Naive thymus-derived CD8-positive, alpha-beta T cell (primary cell): ENCODE measurements at regions not wholly inside any gene's neighbourhood (a gene's known extent, or its start where the extent isn't known, plus 50 kb on each side); places are given as distances from the start of the nearest gene placed in this dataset.
A peak's percentile ranks its signal among the peaks of the same experiment; 100 is the strongest.
"Not testable (repeated sequence)": the region's sequence is repeated elsewhere in the genome, so short reads cannot be mapped to it uniquely, and the experiment has no call there.

ENCODE experiments used
- ATAC-seq, 2 donors: fragments of 150-1000 bp; cut with Tn5 transposase in 1 of 2; sonication (Bioruptor Pico), chemical (Tn5 transposase) in 1 of 2; 1 replicate in 1 of 2; 2 replicates in 1 of 2; pipeline ENCODE4 v1.10.0; 2021; ENCODE audit warnings: mild to moderate bottlenecking in 2 of 2, moderate library complexity in 2 of 2
- POLR2A ChIA-PET: fragments of 350-600 bp; sonication (Branson Sonifier 250); formaldehyde crosslinking; loops from one replicate; lab custom pipeline; 2021; ENCODE audit warnings: antibody characterized with exemption; lab: Charles Lee
- DNase-seq, 10 donors: peaks; one replicate each; pipeline versions ENCODE4 v3.0.0 to v3.0.0-alpha.2; 2020 to 2022
- H3K27ac Mint-ChIP-seq, 10 donors: one replicate each; pipeline ENCODE4 v1.8.0; 2020 to 2022; ENCODE audit warnings: mild to moderate bottlenecking in 10 of 10, mixed read lengths in 10 of 10, moderate library complexity in 4 of 10, inconsistent platforms in 1 of 10
- H3K27me3 Mint-ChIP-seq, 5 donors: one replicate each; pipeline ENCODE4 v1.8.0; 2021 to 2022; ENCODE audit warnings: mixed read lengths in 5 of 5
- H3K36me3 Mint-ChIP-seq, 3 donors: one replicate each; pipeline ENCODE4 v1.8.0; 2020 to 2022; ENCODE audit warnings: mixed read lengths in 3 of 3, mild to moderate bottlenecking in 2 of 3, inconsistent platforms in 1 of 3
- H3K4me1 Mint-ChIP-seq, 4 donors: one replicate each; pipeline ENCODE4 v1.8.0; 2021 to 2022; ENCODE audit warnings: mixed read lengths in 4 of 4
- H3K4me3 Mint-ChIP-seq, 10 donors: one replicate each; pipeline ENCODE4 v1.8.0; 2020 to 2022; ENCODE audit warnings: mild to moderate bottlenecking in 10 of 10, mixed read lengths in 10 of 10, moderate library complexity in 6 of 10, inconsistent platforms in 1 of 10
- H3K9me3 Mint-ChIP-seq, 9 donors: one replicate each; pipeline ENCODE4 v1.8.0; 2020 to 2022; ENCODE audit warnings: mixed read lengths in 9 of 9, mild to moderate bottlenecking in 3 of 9, inconsistent platforms in 1 of 9, moderate library complexity in 1 of 9

DNA sequence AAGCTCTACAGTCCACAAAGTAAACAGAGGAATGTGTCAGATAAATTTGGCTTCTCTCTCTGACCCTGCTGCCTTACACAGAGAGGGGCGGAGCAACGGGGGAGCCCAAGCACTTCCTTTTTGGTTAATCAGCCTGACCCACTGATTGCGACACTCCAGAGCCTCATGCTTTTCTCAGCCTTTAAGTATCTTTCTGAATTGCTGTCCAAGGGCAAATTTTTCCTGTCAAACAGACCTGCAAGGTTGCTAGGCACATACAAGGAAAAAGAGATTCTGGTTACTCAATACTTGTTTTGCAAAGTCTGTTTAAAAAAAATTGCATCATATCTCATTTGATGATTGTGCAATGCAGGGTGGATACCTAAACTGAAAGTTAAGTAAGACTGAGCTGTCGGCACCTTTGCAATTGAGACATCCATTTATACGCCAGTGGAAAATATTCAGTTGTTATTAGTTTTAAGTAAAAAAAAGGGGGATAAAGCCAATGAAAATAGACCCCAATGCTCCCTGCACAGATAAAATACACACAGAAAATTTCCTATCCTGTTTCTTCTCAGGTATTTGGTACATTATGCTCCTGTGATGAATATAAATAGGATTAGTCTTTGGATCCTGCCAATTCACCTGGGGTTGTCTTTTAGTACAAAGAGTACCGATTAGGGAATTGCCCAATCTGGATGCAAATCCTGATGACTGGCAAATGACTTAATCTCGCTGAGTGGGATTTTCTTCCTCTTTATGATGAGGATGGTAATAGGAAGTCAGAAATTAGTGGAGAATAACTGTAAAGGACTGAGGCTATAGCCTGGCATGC, 260.2 kb upstream of the TRIB2 start:
- Mint-ChIP-seq H3K4me3 (peak overlapping the region; percentile 74 to 85 (median 84)), H3K27me3 (no peaks in the 10 kb centered on the region)
- POLR2A ChIA-PET, result interaction anchor here (0.7 kb wide), 1 partner anchor 260 kb away, joined by 3 read pairs; no protein-coding TSS in a partner anchor

DNA sequence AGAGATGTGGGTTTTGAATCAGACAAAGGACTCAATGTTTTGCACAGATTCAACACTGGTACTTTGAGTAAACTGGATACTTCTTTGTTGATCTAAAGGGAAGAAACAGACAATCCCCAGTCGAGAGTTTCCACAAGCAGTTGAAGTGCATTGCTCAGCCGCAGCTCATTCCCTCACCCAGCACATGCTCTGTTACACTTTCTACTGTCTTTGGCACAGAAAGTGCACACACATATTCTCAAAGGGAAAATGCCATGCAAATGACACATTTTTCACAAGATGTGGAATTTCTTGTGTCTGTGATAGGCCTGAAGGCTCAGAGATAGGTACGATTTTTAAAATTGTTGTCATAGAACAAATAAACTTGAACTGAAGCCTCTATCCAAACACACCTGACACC, 258.9 kb upstream of the TRIB2 start:
- Mint-ChIP-seq H3K4me1 (peaks cover 9 to 34% (median 20%) of the 10 kb centered on the region in 4 donors), H3K4me3 (peak overlapping the region in 1 of 10 donors; percentile 38), H3K27me3 (no peaks in the 10 kb centered on the region), H3K36me3 (no peaks in the 10 kb centered on the region), H3K9me3 (peaks cover 0 to 12% (median 0%) of the 10 kb centered on the region in 9 donors), H3K27ac (peak overlapping the region in 4 of 10 donors; percentile 36 to 97 (median 89))
- DNase-seq (no peak), ATAC-seq (no peak)
- POLR2A ChIA-PET, result no interaction called here

More for the DNA sequence above, 260.2 kb upstream of the TRIB2 start:
- DNase-seq (peak in 5 of 10 donors; percentile 42 to 67 (median 49)), ATAC-seq (peak; percentile 82 to 87)
- Mint-ChIP-seq H3K27ac (peak overlapping the region; percentile 85 to 97 (median 92)), H3K9me3 (peaks cover 0 to 8% (median 0%) of the 10 kb centered on the region in 9 donors), H3K4me1 (peaks cover 10 to 47% (median 32%) of the 10 kb centered on the region in 4 donors), H3K36me3 (no peaks in the 10 kb centered on the region)

DNA sequence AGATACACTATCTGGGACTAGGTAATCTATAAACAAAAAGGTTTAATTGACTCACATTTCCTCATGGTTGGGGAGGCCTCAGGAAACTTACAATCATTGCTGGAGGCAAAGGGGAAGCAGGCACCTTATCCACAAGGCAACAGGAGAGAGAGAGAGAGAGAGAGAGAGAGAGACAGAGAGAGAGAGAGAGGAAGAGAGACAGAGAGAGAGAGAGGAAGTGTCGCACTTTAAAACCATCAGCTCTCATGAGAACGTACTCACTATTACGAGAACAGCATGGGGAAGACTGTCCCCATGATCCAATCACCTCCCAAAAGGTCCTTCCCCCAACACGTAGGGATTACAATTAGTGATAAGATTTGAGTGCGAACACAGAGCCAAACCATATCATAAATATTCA, 253.5 kb upstream of the TRIB2 start:
- Mint-ChIP-seq H3K27me3 (no peaks in the 10 kb centered on the region), H3K4me3 (no peak overlapping the region), H3K27ac (peak overlapping the region in 1 of 10 donors; percentile 43), H3K9me3 (peaks cover 0 to 12% (median 0%) of the 10 kb centered on the region in 9 donors), H3K36me3 (no peaks in the 10 kb centered on the region), H3K4me1 (peaks cover 9 to 27% (median 13%) of the 10 kb centered on the region in 4 donors)
- POLR2A ChIA-PET, result no interaction called here
- no peak for DNase-seq
- no peak for ATAC-seq

DNA sequence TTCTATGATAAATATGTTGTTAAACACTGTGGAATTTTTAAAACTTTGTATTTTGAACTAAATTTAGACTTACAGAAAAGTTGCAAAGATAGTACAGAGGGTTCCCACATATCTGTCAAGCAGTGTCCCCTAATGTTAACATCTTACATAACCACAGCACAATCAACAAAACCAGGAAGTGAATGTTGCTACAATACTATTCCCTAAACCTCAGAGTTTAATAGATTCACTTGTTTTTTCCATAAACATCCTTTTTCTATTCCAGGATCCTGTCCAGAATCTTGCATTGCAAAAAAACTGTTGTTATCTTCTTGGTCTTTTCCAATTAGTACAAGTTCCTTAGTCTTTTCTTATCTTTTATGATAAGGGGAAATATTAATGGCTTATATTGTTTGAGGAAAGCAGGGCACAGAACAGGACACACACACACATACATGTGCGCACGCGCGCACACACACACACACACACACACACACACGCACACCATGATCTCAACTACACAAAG, 251.1 kb upstream of the TRIB2 start:
- Mint-ChIP-seq H3K36me3 (no peaks in the 10 kb centered on the region), H3K27ac (peak overlapping the region in 5 of 10 donors; percentile 6 to 83 (median 70)), H3K9me3 (peaks cover 0 to 12% (median under 1%) of the 10 kb centered on the region in 9 donors), H3K4me3 (no peak overlapping the region), H3K4me1 (peaks cover 9 to 27% (median 11%) of the 10 kb centered on the region in 4 donors), H3K27me3 (no peaks in the 10 kb centered on the region)
- DNase-seq (no peak), ATAC-seq (no peak)
- POLR2A ChIA-PET, result no interaction called here

DNA sequence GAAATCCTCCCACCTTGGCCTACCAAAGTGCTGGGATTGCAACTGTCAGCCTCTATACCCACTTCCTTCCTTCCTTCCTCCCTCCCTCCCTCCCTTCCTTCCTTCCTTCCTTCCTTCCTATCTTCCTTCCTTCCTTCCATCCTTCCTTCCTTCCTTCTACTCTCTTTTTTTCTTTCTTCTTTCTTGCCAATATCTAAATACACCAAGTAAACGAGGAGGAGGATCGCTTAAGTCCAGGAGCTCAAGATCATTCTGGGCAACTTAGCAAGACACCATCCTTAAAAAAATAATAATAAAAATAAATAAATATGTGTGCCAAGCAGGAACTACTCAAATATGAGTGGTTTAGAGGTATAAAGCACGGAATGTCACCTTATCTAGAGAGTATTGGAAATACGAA, 249.4 kb upstream of the TRIB2 start:
- DNase-seq, result no peak
- Mint-ChIP-seq H3K36me3 (peaks cover 0 to 2% (median 0%) of the 10 kb centered on the region in 3 donors), H3K27ac (peak overlapping the region in 2 of 10 donors; percentile 16 to 66), H3K27me3 (no peaks in the 10 kb centered on the region), H3K4me3 (no peak overlapping the region), H3K9me3 (peaks cover 0 to 12% (median 3%) of the 10 kb centered on the region in 9 donors), H3K4me1 (peaks cover 11 to 27% (median 11%) of the 10 kb centered on the region in 4 donors)
- POLR2A ChIA-PET, result interaction anchor here (0.7 kb wide), 1 partner anchor 234 kb away, joined by 3 read pairs; no protein-coding TSS in a partner anchor
- no peak for ATAC-seq

DNA sequence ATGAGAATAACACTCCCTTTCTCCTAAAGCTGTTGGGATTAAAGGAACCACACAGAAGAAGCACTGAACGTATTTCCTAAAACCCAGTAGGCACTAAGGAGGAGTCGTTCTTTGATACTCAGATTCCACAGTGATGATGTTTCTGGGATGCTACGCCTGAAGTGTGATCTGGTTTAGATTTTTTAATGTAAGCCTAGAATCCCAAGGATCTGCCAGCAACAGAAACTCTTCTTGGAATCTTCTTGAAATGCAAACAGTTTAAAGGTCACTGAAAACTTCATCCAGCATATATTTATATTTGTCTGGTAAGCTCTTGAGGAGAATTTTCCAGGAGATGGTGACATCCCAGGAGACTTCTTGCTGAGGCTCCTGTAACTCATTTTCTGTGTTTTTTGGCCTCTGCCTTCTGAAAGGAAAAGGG, 247.6 kb upstream of the TRIB2 start:
- POLR2A ChIA-PET, result no interaction called here
- H3K4me1 Mint-ChIP-seq, result peaks cover 9 to 21% (median 11%) of the 10 kb centered on the region in 4 donors
- DNase-seq (no peak), ATAC-seq (no peak)
- H3K36me3 Mint-ChIP-seq, result peaks cover 0 to 4% (median 4%) of the 10 kb centered on the region in 3 donors
- no peaks in the 10 kb centered on the region for H3K27me3 Mint-ChIP-seq
- peaks cover 0 to 22% (median 10%) of the 10 kb centered on the region in 9 donors for H3K9me3 Mint-ChIP-seq
- no peak overlapping the region for H3K4me3 Mint-ChIP-seq
- H3K27ac Mint-ChIP-seq, result no peak overlapping the region

DNA sequence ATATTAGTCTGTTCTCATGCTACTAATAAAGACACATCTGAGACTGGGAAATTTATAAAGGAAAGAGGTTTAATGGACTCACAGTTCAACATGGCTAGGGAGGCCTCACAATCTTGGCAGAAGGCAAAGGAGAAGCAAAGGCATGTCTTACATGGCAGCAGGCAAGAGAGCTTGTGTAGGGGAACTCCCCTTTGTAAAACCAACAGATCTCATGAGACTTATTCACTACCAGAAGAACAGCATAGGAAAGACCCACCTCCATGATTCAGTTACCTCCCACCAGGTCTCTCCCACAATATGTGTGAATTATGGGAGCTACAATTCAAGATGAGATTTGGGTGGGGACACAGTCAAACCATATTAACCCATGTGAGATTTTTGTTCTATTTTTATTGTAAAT, 244.5 kb upstream of the TRIB2 start:
- not testable (repeated sequence) for H3K4me1 Mint-ChIP-seq, ATAC-seq, H3K36me3 Mint-ChIP-seq, H3K4me3 Mint-ChIP-seq, H3K27me3 Mint-ChIP-seq, DNase-seq
- Mint-ChIP-seq H3K27ac (peak overlapping the region in 1 of 10 donors; percentile 9), H3K9me3 (peaks cover 0 to 25% (median 11%) of the 10 kb centered on the region in 9 donors)
- POLR2A ChIA-PET, result interaction anchor here (1.5 kb wide), 1 partner anchor 9 kb away, joined by 3 read pairs; no protein-coding TSS in a partner anchor

DNA sequence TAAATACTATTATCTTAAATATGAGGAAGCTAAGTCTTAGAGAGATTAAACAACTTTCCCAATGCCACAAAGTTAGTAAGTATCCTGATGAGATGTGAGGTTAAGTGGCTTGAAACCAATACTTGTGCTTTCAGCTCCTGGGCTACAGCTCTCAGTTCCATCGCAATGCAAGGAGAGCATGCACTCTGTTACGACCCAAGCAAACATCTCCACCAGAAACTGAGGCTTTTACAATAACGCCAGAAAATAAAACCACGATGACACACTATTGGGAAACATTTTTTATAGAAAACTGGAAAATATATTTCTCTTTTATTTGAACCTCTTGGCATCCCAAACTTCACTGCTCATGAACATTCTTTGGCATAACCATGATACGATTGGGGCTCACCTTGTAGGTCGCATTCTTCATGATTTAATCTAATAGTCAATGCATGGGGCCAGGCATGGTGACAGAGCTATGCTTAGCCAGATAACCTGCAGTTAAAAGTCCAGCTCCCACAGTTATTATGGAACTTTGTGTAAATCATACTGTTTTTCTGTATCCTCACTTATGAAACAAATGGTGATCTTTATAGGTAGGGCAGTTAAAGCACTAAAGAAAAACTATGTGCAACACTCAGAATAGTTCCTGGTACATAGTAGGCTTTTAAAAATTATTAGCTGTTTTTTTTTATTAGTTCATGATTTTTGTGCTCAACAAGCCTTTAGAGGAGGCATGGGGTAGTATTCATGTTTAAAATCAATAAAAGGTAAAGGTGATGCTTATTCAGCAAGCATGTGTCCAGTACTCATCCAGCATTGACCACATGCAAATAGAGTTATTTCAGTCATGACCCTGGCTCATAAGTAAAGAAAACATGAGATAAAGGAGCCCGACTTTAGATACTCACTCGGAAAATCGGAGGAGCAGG, 238.3 kb upstream of the TRIB2 start:
- peaks cover 0 to 7% (median 1%) of the 10 kb centered on the region in 4 donors for H3K4me1 Mint-ChIP-seq
- H3K27ac Mint-ChIP-seq, result no peak overlapping the region
- POLR2A ChIA-PET, result interaction anchor here (0.6 kb wide), 1 partner anchor 24 kb away, joined by 3 read pairs; no protein-coding TSS in a partner anchor
- peaks cover 0 to 8% (median 0%) of the 10 kb centered on the region in 9 donors for H3K9me3 Mint-ChIP-seq
- no peaks in the 10 kb centered on the region for H3K36me3 Mint-ChIP-seq
- DNase-seq (no peak), ATAC-seq (no peak)
- no peaks in the 10 kb centered on the region for H3K27me3 Mint-ChIP-seq
- no peak overlapping the region for H3K4me3 Mint-ChIP-seq

DNA sequence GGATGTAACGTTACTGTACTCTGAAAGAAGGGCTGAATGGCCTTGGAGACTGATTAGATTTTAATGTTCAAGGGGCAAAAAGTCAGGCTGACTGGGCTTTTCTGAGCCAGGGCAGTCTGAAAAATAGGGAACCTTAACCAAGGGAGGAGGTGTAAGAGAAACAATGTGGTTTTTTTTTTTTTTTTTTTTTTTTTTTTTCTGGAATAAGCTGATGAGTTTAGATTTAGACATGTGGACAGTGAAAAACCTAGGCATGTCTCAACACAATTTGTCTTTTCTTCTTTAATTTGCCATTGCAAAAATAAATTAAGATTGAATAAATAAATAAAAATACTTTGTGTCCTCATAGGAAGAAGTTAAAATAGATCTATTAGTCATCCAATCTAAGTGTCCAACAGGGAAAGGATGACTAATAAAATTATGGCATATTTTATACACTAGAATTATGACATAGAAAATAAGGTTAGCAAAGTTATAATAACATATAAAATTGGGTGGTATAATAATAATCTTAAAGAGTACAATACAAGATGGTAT, 237.6 kb upstream of the TRIB2 start:
- no peaks in the 10 kb centered on the region for H3K27me3 Mint-ChIP-seq
- no peaks in the 10 kb centered on the region for H3K36me3 Mint-ChIP-seq
- no peak for DNase-seq
- POLR2A ChIA-PET, result no interaction called here
- peaks cover 0 to 8% (median 0%) of the 10 kb centered on the region in 9 donors for H3K9me3 Mint-ChIP-seq
- H3K27ac Mint-ChIP-seq, result no peak overlapping the region
- peaks cover under 1 to 12% (median 5%) of the 10 kb centered on the region in 4 donors for H3K4me1 Mint-ChIP-seq
- H3K4me3 Mint-ChIP-seq, result no peak overlapping the region
- no peak for ATAC-seq

DNA sequence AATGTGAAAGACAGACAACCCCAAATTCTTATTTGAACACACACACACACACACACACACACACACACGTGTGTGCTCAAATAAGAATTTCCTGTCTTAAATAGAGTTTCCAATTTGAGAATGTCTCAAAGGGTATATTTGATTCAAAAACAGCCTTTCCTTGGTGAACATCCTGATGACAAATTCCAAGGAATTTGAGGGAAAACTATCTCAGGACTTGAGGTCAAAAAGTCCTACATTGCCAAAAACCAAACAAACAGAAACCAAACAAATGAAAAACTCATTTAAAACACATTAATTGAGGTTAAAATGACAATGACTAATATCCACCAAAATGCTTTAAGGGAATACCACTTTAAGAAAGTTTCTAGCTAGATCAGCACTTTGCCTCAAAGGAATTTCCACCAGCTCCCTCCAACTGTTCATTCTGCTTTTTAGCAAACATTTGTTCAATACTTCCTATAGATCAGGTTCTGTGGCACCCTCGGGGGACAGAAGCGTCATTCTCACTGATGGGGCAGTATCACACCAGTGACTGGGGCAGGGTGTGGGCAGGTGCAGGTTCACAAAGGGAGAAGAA, 232.1 kb upstream of the TRIB2 start:
- Mint-ChIP-seq H3K36me3 (no peaks in the 10 kb centered on the region), H3K27me3 (no peaks in the 10 kb centered on the region), H3K27ac (peak overlapping the region in 4 of 10 donors; percentile 33 to 83 (median 49)), H3K9me3 (peaks cover 0 to 2% (median 0%) of the 10 kb centered on the region in 9 donors), H3K4me1 (peaks cover 35 to 64% (median 55%) of the 10 kb centered on the region in 4 donors), H3K4me3 (peak overlapping the region in 1 of 10 donors; percentile 5)
- no peak for ATAC-seq
- DNase-seq, result no peak
- POLR2A ChIA-PET, result interaction anchor here (0.7 kb wide), 1 partner anchor 33 kb away, joined by 5 read pairs; no protein-coding TSS in a partner anchor

DNA sequence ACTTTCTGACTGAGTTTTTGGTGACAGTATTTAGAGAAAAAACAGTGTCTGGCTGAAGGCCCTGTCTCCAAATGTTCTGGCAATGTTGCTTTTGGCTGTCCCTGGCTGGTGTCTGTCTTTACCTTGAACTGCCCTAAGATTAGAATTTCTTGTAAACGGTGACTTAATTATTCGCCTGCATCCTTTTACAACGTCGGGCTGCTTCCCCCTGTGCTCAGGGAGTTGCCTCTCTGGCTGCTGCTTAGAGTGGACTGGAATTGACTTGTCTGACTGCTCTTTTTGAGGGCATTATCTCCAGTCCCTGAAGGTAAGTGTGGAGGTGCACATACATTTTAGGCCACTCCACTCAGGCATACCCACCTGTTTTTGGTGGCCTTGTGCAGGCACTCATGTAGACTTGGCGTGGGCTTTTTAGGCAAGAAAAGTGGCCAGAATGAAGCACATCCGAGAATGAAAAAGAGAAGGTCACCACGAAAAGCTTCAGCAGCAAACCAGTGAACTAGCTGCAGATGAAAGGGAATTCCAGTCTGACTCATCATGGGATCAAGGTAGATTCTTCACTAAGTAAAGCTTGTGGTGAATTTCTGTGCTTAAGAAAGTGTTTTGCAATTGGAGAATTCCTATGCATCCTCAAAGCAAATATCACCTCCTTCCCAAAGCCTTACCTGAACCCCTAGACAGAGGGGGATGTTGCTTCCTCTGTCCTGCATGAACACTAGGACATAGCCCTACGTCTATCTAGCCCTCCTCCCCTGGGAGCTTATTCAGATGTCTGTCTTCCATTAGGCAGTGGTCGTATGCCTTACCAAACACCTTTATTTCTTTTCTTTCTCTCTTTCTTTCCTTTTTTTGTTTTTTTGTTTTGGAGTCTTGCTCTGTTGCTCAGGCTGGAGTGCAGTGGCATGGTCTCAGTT, 230.3 kb upstream of the TRIB2 start:
- Mint-ChIP-seq H3K9me3 (no peaks in the 10 kb centered on the region), H3K27ac (peak overlapping the region in 9 of 10 donors; percentile 23 to 93 (median 89)), H3K36me3 (no peaks in the 10 kb centered on the region), H3K27me3 (no peaks in the 10 kb centered on the region), H3K4me3 (peak overlapping the region in 5 of 10 donors; percentile 29 to 85 (median 67)), H3K4me1 (peaks cover 35 to 71% (median 67%) of the 10 kb centered on the region in 4 donors)
- ATAC-seq (no peak), DNase-seq (no peak)
- POLR2A ChIA-PET, result interaction anchor here (1.1 to 4.3 kb wide), 3 partner anchors 9 to 16 kb away, joined by 3 to 32 read pairs (median 10); no protein-coding TSS in a partner anchor
